GM12878 (cell line): ENCODE measurements at regions not wholly inside any gene's neighbourhood (a gene's known extent, or its start where the extent isn't known, plus 50 kb on each side); places are given as distances from the start of the nearest gene placed in this dataset.

Source experiments
- ATAC-seq: fragments of 200-7000 bp; cut with Tn5 transposase; 3 replicates; pipeline ENCODE4 v1.9.1; 2020; ENCODE audit warnings: mild to moderate bottlenecking, moderate library complexity
- BruUV-seq: library from RNA; stranded (reverse); fragments of 400-500 nt; replicated peaks from 2 replicates; lab custom pipeline; 2021; lab: Mats Ljungman, UMichigan
- CTCF ChIA-PET: fragments of 300-600 bp; sonication (Branson Sonifier 250); formaldehyde crosslinking; extraction: SDS; loops from one replicate; lab custom pipeline; 2021; ENCODE audit warnings: inconsistent platforms; lab: Yijun Ruan, JAX
- POLR2A ChIA-PET: fragments of 350-600 bp; formaldehyde crosslinking; extraction: SDS; loops from one replicate; lab custom pipeline; 2021; ENCODE audit warnings: inconsistent platforms; lab: Charles Lee
- RAD21 ChIA-PET: fragments of 300-600 bp; sonication (Branson Sonifier 250); formaldehyde crosslinking; loops from one replicate; lab custom pipeline; 2023; ENCODE audit warnings: antibody characterized with exemption; ENCODE audit not compliant: unreplicated experiment; lab: Charles Lee
- SMC1A ChIA-PET: fragments of 300-600 bp; sonication (Branson Sonifier 250); formaldehyde crosslinking; loops from one replicate; lab custom pipeline; 2023; ENCODE audit not compliant: unreplicated experiment, uncharacterized antibody; lab: Charles Lee
- DNase-seq: peaks from one replicate; pipeline ENCODE4 v3.0.0-alpha.2; 2011; ENCODE audit warnings: low read depth, low spot score
- FAIRE-seq: peaks from 3 replicates; lab custom pipeline; 2011; peaks lifted over from hg19 to GRCh38; lab: Jason Lieb, UNC
- H2AFZ ChIP-seq: 2 replicates; pipeline ENCODE4 v1.6.0; 2011; ENCODE audit warnings: low read depth, low read length, control low read depth; ENCODE audit not compliant: control insufficient read depth
- H3K27ac ChIP-seq: 2 replicates; pipeline ENCODE4 v1.5.1; 2011; ENCODE audit warnings: control low read depth; ENCODE audit not compliant: control insufficient read depth, insufficient read depth
- H3K27me3 ChIP-seq, 2 experiments: replicated peaks in 1 of 2; 2 replicates each; pipeline versions ENCODE4 v1.6.0 to v1.6.1; 2011; ENCODE audit warnings: low read length in 1 of 2; ENCODE audit not compliant: control insufficient read depth in 2 of 2, insufficient read depth in 2 of 2
- H3K36me3 ChIP-seq, 2 experiments: 2 replicates each; pipeline ENCODE4 v1.5.1; 2011; ENCODE audit warnings: low read length in 1 of 2; ENCODE audit not compliant: control insufficient read depth in 2 of 2, insufficient read depth in 2 of 2
- H3K4me1 ChIP-seq: 2 replicates; pipeline ENCODE4 v1.6.1; 2011; ENCODE audit warnings: mild to moderate bottlenecking, low read length, moderate library complexity, mixed read lengths; ENCODE audit not compliant: control insufficient read depth, insufficient read depth
- H3K4me2 ChIP-seq: 2 replicates; pipeline ENCODE4 v1.6.0; 2011; ENCODE audit warnings: control low read depth; ENCODE audit not compliant: control insufficient read depth, insufficient read depth
- H3K4me3 ChIP-seq: fragments of 200-600 bp; sonication (generic); 2 replicates; pipeline ENCODE4 v1.5.1; 2016
- H3K79me2 ChIP-seq: 2 replicates; pipeline ENCODE4 v1.6.0; 2011; ENCODE audit warnings: low read length; ENCODE audit not compliant: control insufficient read depth, insufficient read depth
- H3K9ac ChIP-seq: 2 replicates; pipeline ENCODE4 v1.8.0; 2011; ENCODE audit warnings: low read length, control low read depth, mixed read lengths; ENCODE audit not compliant: control insufficient read depth, insufficient read depth
- H3K9me3 ChIP-seq: replicated peaks from 3 replicates; pipeline ENCODE4 v1.5.1; 2011; ENCODE audit warnings: mild to moderate bottlenecking, low read length; ENCODE audit not compliant: control insufficient read depth, insufficient read depth
- H4K20me1 ChIP-seq: 2 replicates; pipeline ENCODE4 v1.6.0; 2011; ENCODE audit not compliant: control insufficient read depth, insufficient read depth
- FOXM1 ChIP-seq: IDR thresholded peaks from 2 replicates; pipeline ENCODE4 v1.6.1; 2012; ENCODE audit warnings: low read depth, mild to moderate bottlenecking, inconsistent platforms, low read length, moderate library complexity
- IKZF1 ChIP-seq: fragments of 450-650 bp; conservative IDR thresholded peaks from 2 replicates; pipeline ENCODE4 v1.6.1; 2017; ENCODE audit warnings: antibody characterized with exemption, mild to moderate bottlenecking
- IRF4 ChIP-seq: IDR thresholded peaks from 2 replicates; pipeline ENCODE4 v1.6.1; 2011; ENCODE audit warnings: low read depth, low read length
- PAX5 ChIP-seq: IDR thresholded peaks from 2 replicates; pipeline ENCODE4 v1.6.1; 2011; ENCODE audit warnings: low read depth, low read length, borderline replicate concordance
- POLR2AphosphoS2 ChIP-seq: IDR thresholded peaks from 2 replicates; pipeline ENCODE4 v1.6.1; 2011; ENCODE audit warnings: low read depth, mild to moderate bottlenecking, low read length, improper control_type of control experiment, moderate library complexity
- POU2F2 ChIP-seq: IDR thresholded peaks from 3 replicates; pipeline ENCODE4 v1.6.1; 2011; ENCODE audit warnings: low read depth, mild to moderate bottlenecking, low read length, borderline replicate concordance
- SPI1 ChIP-seq: IDR thresholded peaks from 2 replicates; pipeline ENCODE4 v1.6.1; 2011; ENCODE audit warnings: low read depth, mild to moderate bottlenecking, low read length, moderate library complexity, borderline replicate concordance; ENCODE audit not compliant: insufficient read depth
- WGBS: methylation state at CpG from one replicate; pipeline ENCODE4 v1.1.6; 2016; ENCODE audit warnings: low lambda C conversion rate; ENCODE audit not compliant: insufficient replicate concordance, insufficient coverage; ENCODE audit errors: missing lambda C conversion rate; 5-methylcytosine and 5-hydroxymethylcytosine counted together
- in situ Hi-C: fragments of 300-500 bp; cut with MboI; formaldehyde crosslinking; loops from 9 replicates; pipeline ENCODE4 v1.14.3; 2018; ENCODE audit warnings: mixed read lengths
- intact Hi-C: fragments of 100-400 bp; cut with micrococcal nuclease; formaldehyde crosslinking; loops from one replicate; pipeline ENCODE4 v1.14.2; 2022; ENCODE audit not compliant: unreplicated experiment
- TF ChIP-seq, protein P1 (sequence below): fragments of 450-650 bp; IDR thresholded peaks from 2 replicates; pipeline ENCODE4 v1.6.1; 2017; ENCODE audit warnings: borderline replicate concordance
- TF ChIP-seq, protein P2 (sequence below): fragments of 450-650 bp; IDR thresholded peaks from 2 replicates; pipeline ENCODE4 v1.6.1; 2016; ENCODE audit warnings: mild to moderate bottlenecking

DNA sequence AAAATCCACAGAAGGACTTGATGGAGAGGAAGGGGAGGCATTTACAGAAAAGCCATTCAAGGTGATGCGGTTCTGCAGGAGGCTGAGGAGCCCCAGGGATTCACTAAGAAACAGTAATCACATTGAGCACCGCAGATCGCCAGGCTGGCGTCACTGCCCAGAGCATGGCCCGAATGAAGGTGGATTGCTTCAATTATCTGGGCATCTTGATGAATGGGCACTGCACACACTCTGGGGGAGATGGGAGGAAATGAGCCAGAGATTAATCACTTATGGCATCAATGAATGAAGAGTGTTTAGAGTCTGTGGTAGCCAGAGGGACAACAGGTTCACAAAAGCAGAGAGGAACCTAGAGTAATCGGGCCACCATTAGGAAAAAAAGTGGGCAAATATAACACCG lies 292.1 kb downstream of the ZEB1 start (continued):
- TF ChIP-seq, protein P1, sequence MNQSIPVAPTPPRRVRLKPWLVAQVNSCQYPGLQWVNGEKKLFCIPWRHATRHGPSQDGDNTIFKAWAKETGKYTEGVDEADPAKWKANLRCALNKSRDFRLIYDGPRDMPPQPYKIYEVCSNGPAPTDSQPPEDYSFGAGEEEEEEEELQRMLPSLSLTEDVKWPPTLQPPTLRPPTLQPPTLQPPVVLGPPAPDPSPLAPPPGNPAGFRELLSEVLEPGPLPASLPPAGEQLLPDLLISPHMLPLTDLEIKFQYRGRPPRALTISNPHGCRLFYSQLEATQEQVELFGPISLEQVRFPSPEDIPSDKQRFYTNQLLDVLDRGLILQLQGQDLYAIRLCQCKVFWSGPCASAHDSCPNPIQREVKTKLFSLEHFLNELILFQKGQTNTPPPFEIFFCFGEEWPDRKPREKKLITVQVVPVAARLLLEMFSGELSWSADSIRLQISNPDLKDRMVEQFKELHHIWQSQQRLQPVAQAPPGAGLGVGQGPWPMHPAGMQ = no peak
- TF ChIP-seq, protein P2, sequence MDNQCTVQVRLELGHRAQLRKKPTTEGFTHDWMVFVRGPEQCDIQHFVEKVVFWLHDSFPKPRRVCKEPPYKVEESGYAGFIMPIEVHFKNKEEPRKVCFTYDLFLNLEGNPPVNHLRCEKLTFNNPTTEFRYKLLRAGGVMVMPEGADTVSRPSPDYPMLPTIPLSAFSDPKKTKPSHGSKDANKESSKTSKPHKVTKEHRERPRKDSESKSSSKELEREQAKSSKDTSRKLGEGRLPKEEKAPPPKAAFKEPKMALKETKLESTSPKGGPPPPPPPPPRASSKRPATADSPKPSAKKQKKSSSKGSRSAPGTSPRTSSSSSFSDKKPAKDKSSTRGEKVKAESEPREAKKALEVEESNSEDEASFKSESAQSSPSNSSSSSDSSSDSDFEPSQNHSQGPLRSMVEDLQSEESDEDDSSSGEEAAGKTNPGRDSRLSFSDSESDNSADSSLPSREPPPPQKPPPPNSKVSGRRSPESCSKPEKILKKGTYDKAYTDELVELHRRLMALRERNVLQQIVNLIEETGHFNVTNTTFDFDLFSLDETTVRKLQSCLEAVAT = no peak
- no peak for TF ChIP-seq POLR2AphosphoS2
- TF ChIP-seq, all 136 proteins: peak for 0

DNA sequence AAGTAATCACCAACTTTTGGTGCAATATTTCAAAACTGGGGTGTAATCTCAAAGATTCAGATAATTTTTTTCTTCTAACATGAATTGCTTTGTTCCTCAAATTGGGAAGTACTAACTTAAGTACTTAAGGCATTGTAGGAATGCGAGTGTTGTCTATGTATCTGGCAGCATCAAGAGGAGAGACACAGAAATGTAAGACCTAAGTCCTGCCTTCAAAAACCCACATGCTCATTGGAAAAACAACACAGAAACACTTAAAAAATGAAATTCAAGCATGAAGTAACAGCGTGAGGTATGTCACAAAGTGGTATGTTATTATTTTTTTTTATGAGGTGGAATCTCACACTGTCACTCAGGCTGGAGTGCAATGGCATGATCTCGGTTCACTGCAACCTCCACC lies 288.5 kb downstream of the ZEB1 start:
- Histone ChIP-seq H3K4me2 (no peak overlapping the region), H4K20me1 (no peaks in the 10 kb centered on the region), H3K36me3 (no peaks in the 10 kb centered on the region), H3K27ac (no peak overlapping the region), H3K79me2 (no peaks in the 10 kb centered on the region), H3K9ac (no peak overlapping the region), H3K4me1 (peaks cover 9% of the 10 kb centered on the region), H2AFZ (no peak overlapping the region), H3K4me3 (no peak overlapping the region), H3K9me3 (no peaks in the 10 kb centered on the region; the same call in 1 of the 3 replicates), H3K27me3 (no peaks in the 10 kb centered on the region)
- CTCF ChIA-PET = interaction anchor here (1.7 kb wide), 1 partner anchor 9 kb away, joined by 4 read pairs; no protein-coding TSS in a partner anchor
- POLR2A ChIA-PET = no interaction called here
- no peak for ATAC-seq
- intact Hi-C loops = loop anchor here (10.0 kb wide), 2 partner anchors 147 to 873 kb away; no protein-coding TSS in a partner anchor
- DNase-seq = no peak
- RAD21 ChIA-PET = interaction anchor here (1.0 kb wide), 1 partner anchor 163 kb away, joined by 3 read pairs; no protein-coding TSS in a partner anchor
- FAIRE-seq = no peak
- WGBS = 43% methylated on average over 3 of the region's 3 CpGs
- BruUV-seq = no TSS peak
- SMC1A ChIA-PET = no interaction called here
- in situ Hi-C loops = no loop called here
- TF ChIP-seq FOXM1 (no peak), SPI1 (no peak), POU2F2 (no peak), PAX5 (no peak), IRF4 (no peak), IKZF1 (no peak)
